HCT116 (cell line): ENCODE measurements at regions not wholly inside any gene's neighbourhood (a gene's known extent, or its start where the extent isn't known, plus 50 kb on each side); places are given as distances from the start of the nearest gene placed in this dataset.

Experiments
- ATAC-seq: fragments of 200-7000 bp; cut with Tn5 transposase; 2 replicates; pipeline ENCODE4 v1.9.1; 2020; ENCODE audit warnings: mild to moderate bottlenecking, moderate library complexity
- BruUV-seq: library from RNA; stranded (reverse); fragments of 400-500 nt; replicated peaks from 2 replicates; lab custom pipeline; 2021; lab: Mats Ljungman, UMichigan
- CTCF ChIA-PET: fragments of 300-600 bp; sonication (Branson Sonifier 250); formaldehyde crosslinking; loops from one replicate; lab custom pipeline; 2021; ENCODE audit warnings: antibody characterized with exemption; lab: Charles Lee
- POLR2A ChIA-PET: fragments of 300-600, 350-600 bp; sonication (Branson Sonifier 250); formaldehyde crosslinking; loops from one replicate; lab custom pipeline; 2021; ENCODE audit warnings: antibody characterized with exemption; lab: Charles Lee
- RAD21 ChIA-PET, 2 experiments: fragments of 300-600 bp; sonication (Branson Sonifier 250); formaldehyde crosslinking; loops; one replicate each; lab custom pipeline; 2023; ENCODE audit warnings: low total read pairs in 2 of 2; ENCODE audit not compliant: uncharacterized antibody in 2 of 2, unreplicated experiment in 2 of 2, low non-redundant PET in 1 of 2; lab: Charles Lee
- DNase-seq: peaks from one replicate; pipeline ENCODE4 v3.0.0-alpha.2; 2010; ENCODE audit warnings: low read depth, low spot score
- H2AFZ ChIP-seq: fragments of 200-600 bp; shearing (Covaris generic), sonication (generic); 2 replicates; pipeline ENCODE4 v1.6.1; 2017; ENCODE audit warnings: low read depth, mixed run types, mixed read lengths, antibody characterized with exemption, low read length; ENCODE audit not compliant: poor library complexity, severe bottlenecking
- H3K27ac ChIP-seq: 2 replicates; pipeline ENCODE4 v1.5.1; 2012; ENCODE audit warnings: low read depth, low read length
- H3K27me3 ChIP-seq: fragments of 200-600 bp; sonication (generic); 2 replicates; pipeline ENCODE4 v1.6.1; 2016; ENCODE audit warnings: mixed run types, low read length, mixed read lengths; ENCODE audit not compliant: insufficient read depth
- H3K36me3 ChIP-seq, 2 experiments: fragments of 200-500 bp in 1 of 2; fragments of 200-600 bp in 1 of 2; sonication (Bioruptor generic) in 1 of 2; sonication (generic) in 1 of 2; 2 replicates each; pipeline versions ENCODE4 v1.5.1 to v1.6.1; 2014 to 2016; ENCODE audit warnings: low read length in 2 of 2, inconsistent platforms in 1 of 2, mixed read lengths in 1 of 2, mixed run types in 1 of 2; ENCODE audit not compliant: insufficient read depth in 2 of 2, control insufficient read depth in 1 of 2
- H3K4me1 ChIP-seq, 2 experiments: fragments of 200-600 bp in 1 of 2; sonication (generic) in 1 of 2; 2 replicates each; pipeline versions ENCODE4 v1.5.1 to v1.6.1; 2012 to 2017; ENCODE audit warnings: low read length in 2 of 2, inconsistent platforms in 1 of 2, mild to moderate bottlenecking in 1 of 2, mixed read lengths in 1 of 2, mixed run types in 1 of 2, moderate library complexity in 1 of 2; ENCODE audit not compliant: insufficient read depth in 2 of 2, control insufficient read depth in 1 of 2
- H3K4me2 ChIP-seq: fragments of 200-600 bp; sonication (generic); 2 replicates; pipeline ENCODE4 v1.6.1; 2017; ENCODE audit warnings: mixed run types, low read length, mixed read lengths
- H3K4me3 ChIP-seq, 2 experiments: fragments of 200-600 bp in 1 of 2; sonication (generic) in 1 of 2; replicated peaks in 1 of 2; 2 replicates each; pipeline ENCODE4 v1.5.1; 2011 to 2016; ENCODE audit warnings: low read length in 2 of 2, control low read depth in 1 of 2, low read depth in 1 of 2, mild to moderate bottlenecking in 1 of 2, mixed read lengths in 1 of 2, mixed run types in 1 of 2
- H3K79me2 ChIP-seq: fragments of 200-600 bp; sonication (generic); 2 replicates; pipeline ENCODE4 v1.6.1; 2017; ENCODE audit warnings: mild to moderate bottlenecking, mixed run types, low read length, moderate library complexity, mixed read lengths; ENCODE audit not compliant: insufficient read depth
- H3K9ac ChIP-seq: fragments of 200-600 bp; sonication (generic); 2 replicates; pipeline ENCODE4 v1.6.1; 2016; ENCODE audit warnings: low read length, mixed read lengths
- H3K9me2 ChIP-seq: fragments of 200-600 bp; sonication (generic), shearing (Covaris generic); 2 replicates; pipeline ENCODE4 v1.6.1; 2017; ENCODE audit warnings: mixed run types, mild to moderate bottlenecking, moderate library complexity; ENCODE audit not compliant: insufficient read depth
- H3K9me3 ChIP-seq, 2 experiments: fragments of 200-500 bp in 1 of 2; fragments of 200-600 bp in 1 of 2; sonication (Bioruptor generic) in 1 of 2; sonication (generic) in 1 of 2; 2 replicates each; pipeline ENCODE4 v1.6.1; 2014 to 2017; ENCODE audit warnings: low read length in 2 of 2, mixed read lengths in 2 of 2, inconsistent platforms in 1 of 2, low read depth in 1 of 2, mild to moderate bottlenecking in 1 of 2, mixed run types in 1 of 2, moderate library complexity in 1 of 2; ENCODE audit not compliant: control insufficient read depth in 1 of 2, insufficient read depth in 1 of 2
- H4K20me1 ChIP-seq: fragments of 200-600 bp; sonication (generic), shearing (Covaris generic); 2 replicates; pipeline ENCODE4 v1.6.1; 2017; ENCODE audit warnings: mixed run types, mild to moderate bottlenecking, moderate library complexity; ENCODE audit not compliant: insufficient read depth
- CBX3 ChIP-seq: IDR thresholded peaks from 2 replicates; pipeline ENCODE4 v1.6.1; 2012; ENCODE audit warnings: low read depth
- CEBPB ChIP-seq: IDR thresholded peaks from 2 replicates; pipeline ENCODE4 v1.6.1; 2012; ENCODE audit warnings: low read depth
- CTCF ChIP-seq, 3 experiments: fragments of 200-600 bp in 1 of 3; sonication (generic) in 1 of 3; IDR thresholded peaks in 2 of 3; conservative IDR thresholded peaks in 1 of 3; 2 replicates each; pipeline ENCODE4 v1.5.1; 2012 to 2017; ENCODE audit warnings: low read depth in 2 of 3, low read length in 2 of 3, antibody characterized with exemption in 1 of 3, borderline replicate concordance in 1 of 3, control low read depth in 1 of 3, mild to moderate bottlenecking in 1 of 3, mixed read lengths in 1 of 3, mixed run types in 1 of 3, moderate library complexity in 1 of 3; ENCODE audit not compliant: insufficient read depth in 1 of 3
- EGR1 ChIP-seq: IDR thresholded peaks from 2 replicates; pipeline ENCODE4 v1.6.1; 2012; ENCODE audit warnings: low read depth
- ELF1 ChIP-seq: IDR thresholded peaks from 2 replicates; pipeline ENCODE4 v1.6.1; 2012; ENCODE audit warnings: low read depth, borderline replicate concordance
- EZH2 ChIP-seq: fragments of 200-600 bp; sonication (generic); IDR thresholded peaks from 2 replicates; pipeline ENCODE4 v1.6.1; 2017; ENCODE audit warnings: antibody characterized with exemption, mixed run types
- EZH2phosphoT487 ChIP-seq: fragments of 200-600 bp; IDR thresholded peaks from 2 replicates; pipeline ENCODE4 v1.6.1; 2018; ENCODE audit warnings: antibody characterized with exemption, borderline replicate concordance
- JUND ChIP-seq: IDR thresholded peaks from 2 replicates; pipeline ENCODE4 v1.6.1; 2012
- RAD21 ChIP-seq: IDR thresholded peaks from 2 replicates; pipeline ENCODE4 v1.6.1; 2012; ENCODE audit warnings: low read depth, mild to moderate bottlenecking
- SP1 ChIP-seq: IDR thresholded peaks from 2 replicates; pipeline ENCODE4 v1.6.1; 2012; ENCODE audit warnings: low read depth
- TCF7L2 ChIP-seq: IDR thresholded peaks from 2 replicates; pipeline ENCODE4 v1.7.0; 2011; ENCODE audit warnings: borderline replicate concordance, inconsistent platforms; ENCODE audit not compliant: insufficient read depth, insufficient read length; ENCODE audit errors: extremely low read depth
- intact Hi-C: fragments of 100-400 bp; cut with micrococcal nuclease; formaldehyde crosslinking; loops from 2 replicates; pipeline ENCODE4 v1.10.0; 2022
- TF ChIP-seq, protein P1 (sequence below): IDR thresholded peaks from 2 replicates; pipeline ENCODE4 v1.6.1; 2012
- TF ChIP-seq, protein P2 (sequence below): IDR thresholded peaks from 2 replicates; pipeline ENCODE4 v1.6.1; 2011; ENCODE audit warnings: mild to moderate bottlenecking, low read length, moderate library complexity; ENCODE audit not compliant: insufficient replicate concordance; ENCODE audit errors: extremely low read depth

- TF ChIP-seq JUND (no peak), ELF1 (no peak), TCF7L2 (no peak)
These were observed 133.5 kb upstream of the TMEM132C start (continued) for GRCh38 chr12:128133321-128134073.

DNA sequence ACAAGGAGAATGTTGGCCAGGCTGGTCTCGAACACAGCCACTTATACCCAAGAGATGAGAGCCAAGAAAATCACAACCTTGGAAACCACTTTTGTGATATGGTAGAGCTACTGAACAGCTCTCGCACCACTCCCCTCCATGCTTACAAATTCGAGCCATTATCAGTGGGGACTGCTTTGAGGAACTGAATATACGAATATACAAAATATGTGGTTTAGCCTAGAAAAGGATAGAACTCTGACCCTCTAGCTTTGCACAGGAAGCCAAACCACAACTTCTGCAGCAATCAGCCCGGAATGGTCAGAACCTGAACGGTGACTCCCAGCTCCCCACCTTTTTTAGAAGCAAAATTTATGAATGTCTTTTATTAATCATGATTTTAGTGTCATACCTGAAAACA lies 129.8 kb upstream of the TMEM132C start:
- CTCF ChIA-PET, result no interaction called here
- H2AFZ ChIP-seq, result no peak overlapping the region
- no peak overlapping the region for H3K4me2 ChIP-seq
- H3K4me3 ChIP-seq, result no peak overlapping the region
- no peaks in the 10 kb centered on the region for H3K27me3 ChIP-seq
- DNase-seq, result no peak
- intact Hi-C loops, result no loop called here
- RAD21 ChIA-PET, result no interaction called here
- ATAC-seq, result no peak
- no peaks in the 10 kb centered on the region for H3K4me1 ChIP-seq
- H3K9me2 ChIP-seq, result no peaks in the 10 kb centered on the region
- no peak overlapping the region for H3K9ac ChIP-seq
- H3K9me3 ChIP-seq, result peaks cover 0 to 24% of the 10 kb centered on the region in 2 experiments; a peak in 2 of 4 replicates
- no peaks in the 10 kb centered on the region for H3K79me2 ChIP-seq
- TF ChIP-seq CEBPB (no peak), RAD21 (no peak), JUND (no peak), CBX3 (no peak)
- TF ChIP-seq, all 23 proteins: peak for 0
- BruUV-seq, result no TSS peak
- no peaks in the 10 kb centered on the region for H3K36me3 ChIP-seq
- no peak overlapping the region for H3K27ac ChIP-seq
- POLR2A ChIA-PET, result no interaction called here
- no peaks in the 10 kb centered on the region for H4K20me1 ChIP-seq

- DNase-seq, result no peak
- H4K20me1 ChIP-seq, result no peaks in the 10 kb centered on the region
- ChIA-PET RAD21 (no interaction called here), CTCF (no interaction called here), POLR2A (no interaction called here)
- no peaks in the 10 kb centered on the region for H3K27me3 ChIP-seq
- H3K4me2 ChIP-seq, result no peak overlapping the region
- no TSS peak for BruUV-seq
- no peak for ATAC-seq
- H3K36me3 ChIP-seq, result no peaks in the 10 kb centered on the region
- H3K4me1 ChIP-seq, result no peaks in the 10 kb centered on the region
- no peak overlapping the region for H2AFZ ChIP-seq
- intact Hi-C loops, result no loop called here
- no peak overlapping the region for H3K27ac ChIP-seq
- no peak overlapping the region for H3K4me3 ChIP-seq
- H3K79me2 ChIP-seq, result no peaks in the 10 kb centered on the region
- peaks cover 4 to 23% of the 10 kb centered on the region in 2 experiments; a peak in 2 of 4 replicates for H3K9me3 ChIP-seq
- no peaks in the 10 kb centered on the region for H3K9me2 ChIP-seq
- H3K9ac ChIP-seq, result no peak overlapping the region
- TF ChIP-seq, protein P1, sequence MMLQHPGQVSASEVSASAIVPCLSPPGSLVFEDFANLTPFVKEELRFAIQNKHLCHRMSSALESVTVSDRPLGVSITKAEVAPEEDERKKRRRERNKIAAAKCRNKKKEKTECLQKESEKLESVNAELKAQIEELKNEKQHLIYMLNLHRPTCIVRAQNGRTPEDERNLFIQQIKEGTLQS, result no peak
- TF ChIP-seq CBX3 (no peak), EGR1 (no peak), EZH2 (no peak), CEBPB (no peak), SP1 (no peak), ELF1 (no peak), CTCF (IDR thresholded peaks at IDR 0.05 in 2 of 3, conservative IDR thresholded peaks at IDR 0.05 in 1 of 3; ENCODE audit: borderline replicate concordance in 1 of 3, insufficient read depth in 1 of 3, low read depth in 2 of 3, low read length in 2 of 3) (no peak), EZH2phosphoT487 (no peak), JUND (no peak), TCF7L2 (no peak)
- TF ChIP-seq, protein P2, sequence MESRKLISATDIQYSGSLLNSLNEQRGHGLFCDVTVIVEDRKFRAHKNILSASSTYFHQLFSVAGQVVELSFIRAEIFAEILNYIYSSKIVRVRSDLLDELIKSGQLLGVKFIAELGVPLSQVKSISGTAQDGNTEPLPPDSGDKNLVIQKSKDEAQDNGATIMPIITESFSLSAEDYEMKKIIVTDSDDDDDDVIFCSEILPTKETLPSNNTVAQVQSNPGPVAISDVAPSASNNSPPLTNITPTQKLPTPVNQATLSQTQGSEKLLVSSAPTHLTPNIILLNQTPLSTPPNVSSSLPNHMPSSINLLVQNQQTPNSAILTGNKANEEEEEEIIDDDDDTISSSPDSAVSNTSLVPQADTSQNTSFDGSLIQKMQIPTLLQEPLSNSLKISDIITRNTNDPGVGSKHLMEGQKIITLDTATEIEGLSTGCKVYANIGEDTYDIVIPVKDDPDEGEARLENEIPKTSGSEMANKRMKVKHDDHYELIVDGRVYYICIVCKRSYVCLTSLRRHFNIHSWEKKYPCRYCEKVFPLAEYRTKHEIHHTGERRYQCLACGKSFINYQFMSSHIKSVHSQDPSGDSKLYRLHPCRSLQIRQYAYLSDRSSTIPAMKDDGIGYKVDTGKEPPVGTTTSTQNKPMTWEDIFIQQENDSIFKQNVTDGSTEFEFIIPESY, result no peak
These were observed 128.8 kb upstream of the TMEM132C start for GRCh38 chr12:128138125-128138524.
